22Rv1 (cell line): ENCODE measurements at regions not wholly inside any gene's neighbourhood (a gene's known extent, or its start where the extent isn't known, plus 50 kb on each side); places are given as distances from the start of the nearest gene placed in this dataset.
A peak's percentile ranks its signal among the peaks of the same experiment; 100 is the strongest.

Source experiments
- CTCF ChIP-seq: fragments of 450-650 bp; IDR thresholded peaks from 2 replicates; pipeline ENCODE4 v1.5.1; 2017; ENCODE audit warnings: mild to moderate bottlenecking
- ZFX ChIP-seq: fragments of 450-650 bp; IDR thresholded peaks from 2 replicates; pipeline ENCODE4 v1.6.1; 2017; ENCODE audit warnings: antibody characterized with exemption, borderline replicate concordance

- peak; percentile 41 for TF ChIP-seq CTCF
- no peak for TF ChIP-seq ZFX
Observed at GRCh38 chr2:49687918-49688317, 533.6 kb upstream of the FSHR start.
